Upper lobe of right lung (tissue), 1 donor: ENCODE measurements at regions not wholly inside any gene's neighbourhood (a gene's known extent, or its start where the extent isn't known, plus 50 kb on each side); places are given as distances from the start of the nearest gene placed in this dataset.
"Not testable (repeated sequence)": the region's sequence is repeated elsewhere in the genome, so short reads cannot be mapped to it uniquely, and the experiment has no call there.

ENCODE experiments used
- ATAC-seq: fragments of 200-7000 bp; cut with Tn5 transposase; one replicate; pipeline ENCODE4 v1.9.1; 2020; ENCODE audit warnings: mild to moderate bottlenecking, moderate library complexity
- DNase-seq: peaks from one replicate; pipeline ENCODE4 v3.0.0-alpha.2; 2020
- H3K27ac ChIP-seq: fragments of 200-600 bp; one replicate; pipeline ENCODE4 v1.8.0; 2022
- H3K27me3 ChIP-seq: fragments of 200-600 bp; one replicate; pipeline ENCODE4 v1.8.0; 2022; ENCODE audit warnings: mild to moderate bottlenecking
- H3K36me3 ChIP-seq: fragments of 200-600 bp; one replicate; pipeline ENCODE4 v1.8.0; 2022
- H3K4me1 ChIP-seq: fragments of 200-600 bp; one replicate; pipeline ENCODE4 v1.8.0; 2022
- H3K4me3 ChIP-seq: fragments of 200-600 bp; one replicate; pipeline ENCODE4 v1.8.0; 2022; ENCODE audit warnings: mild to moderate bottlenecking
- H3K9me3 ChIP-seq: fragments of 200-600 bp; one replicate; pipeline ENCODE4 v1.8.0; 2022
- intact Hi-C: fragments of 100-400 bp; cut with DNase I; formaldehyde crosslinking; loops from one replicate; pipeline ENCODE4 v1.11.0; 2022
- TF ChIP-seq, protein P1 (sequence below): fragments of 200-600 bp; IDR thresholded peaks from one replicate; pipeline ENCODE4 v1.8.0; 2022; ENCODE audit warnings: antibody characterized with exemption
- donor health status: DM: no; HTN: yes; CAD: no; lungs with severe emphysema.

DNA sequence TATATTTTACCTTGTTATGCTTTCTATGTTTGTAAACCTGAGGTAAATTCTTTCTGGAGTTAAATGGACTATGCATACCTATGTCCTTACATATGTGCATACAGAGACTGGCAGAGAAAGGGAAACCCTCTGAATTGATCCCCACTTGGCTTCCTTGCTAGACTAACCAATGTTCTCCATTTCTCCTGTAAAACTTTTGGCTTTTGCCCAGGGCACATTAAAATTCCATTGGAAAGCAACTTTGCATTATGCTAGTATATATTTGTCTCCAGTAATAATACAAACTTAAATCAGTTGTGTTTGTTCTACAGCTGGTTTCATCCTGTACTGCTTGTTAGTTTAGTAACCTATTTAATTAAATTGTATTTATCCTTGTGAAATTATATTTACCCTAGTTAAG, 646.0 kb upstream of the MARCKS start:
- TF ChIP-seq, protein P1, sequence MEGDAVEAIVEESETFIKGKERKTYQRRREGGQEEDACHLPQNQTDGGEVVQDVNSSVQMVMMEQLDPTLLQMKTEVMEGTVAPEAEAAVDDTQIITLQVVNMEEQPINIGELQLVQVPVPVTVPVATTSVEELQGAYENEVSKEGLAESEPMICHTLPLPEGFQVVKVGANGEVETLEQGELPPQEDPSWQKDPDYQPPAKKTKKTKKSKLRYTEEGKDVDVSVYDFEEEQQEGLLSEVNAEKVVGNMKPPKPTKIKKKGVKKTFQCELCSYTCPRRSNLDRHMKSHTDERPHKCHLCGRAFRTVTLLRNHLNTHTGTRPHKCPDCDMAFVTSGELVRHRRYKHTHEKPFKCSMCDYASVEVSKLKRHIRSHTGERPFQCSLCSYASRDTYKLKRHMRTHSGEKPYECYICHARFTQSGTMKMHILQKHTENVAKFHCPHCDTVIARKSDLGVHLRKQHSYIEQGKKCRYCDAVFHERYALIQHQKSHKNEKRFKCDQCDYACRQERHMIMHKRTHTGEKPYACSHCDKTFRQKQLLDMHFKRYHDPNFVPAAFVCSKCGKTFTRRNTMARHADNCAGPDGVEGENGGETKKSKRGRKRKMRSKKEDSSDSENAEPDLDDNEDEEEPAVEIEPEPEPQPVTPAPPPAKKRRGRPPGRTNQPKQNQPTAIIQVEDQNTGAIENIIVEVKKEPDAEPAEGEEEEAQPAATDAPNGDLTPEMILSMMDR, result no peak
- no peak for ATAC-seq
- Histone ChIP-seq H3K4me3 (no peak overlapping the region), H3K27me3 (no peaks in the 10 kb centered on the region), H3K27ac (no peak overlapping the region), H3K36me3 (no peaks in the 10 kb centered on the region), H3K4me1 (no peaks in the 10 kb centered on the region), H3K9me3 (no peaks in the 10 kb centered on the region)
- intact Hi-C loops, result no loop called here
- no peak for DNase-seq

DNA sequence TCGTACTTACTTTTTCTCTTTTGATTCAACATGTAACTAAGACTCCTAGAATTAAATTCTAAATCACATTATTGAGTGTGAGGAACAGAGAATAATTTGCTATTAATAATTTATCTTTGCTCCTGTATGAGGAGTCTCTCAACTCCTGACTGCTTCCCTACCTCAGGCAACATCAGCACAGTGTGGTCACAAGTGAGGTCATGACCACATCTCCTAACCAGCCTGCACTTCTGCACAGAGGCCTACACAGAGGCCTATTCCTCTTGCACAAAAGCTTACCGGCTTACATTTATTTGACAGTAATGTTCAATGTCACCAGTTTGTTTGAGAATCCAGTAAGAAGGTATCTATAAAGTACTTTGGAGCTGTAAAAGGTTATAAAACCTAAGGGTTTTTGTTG, 637.4 kb upstream of the MARCKS start:
- no peaks in the 10 kb centered on the region for H3K36me3 ChIP-seq
- TF ChIP-seq, protein P1, result no peak
- H3K27ac ChIP-seq, result no peak overlapping the region
- no peaks in the 10 kb centered on the region for H3K4me1 ChIP-seq
- intact Hi-C loops, result no loop called here
- no peaks in the 10 kb centered on the region for H3K9me3 ChIP-seq
- no peak for DNase-seq
- ATAC-seq, result no peak
- no peaks in the 10 kb centered on the region for H3K27me3 ChIP-seq
- H3K4me3 ChIP-seq, result no peak overlapping the region

DNA sequence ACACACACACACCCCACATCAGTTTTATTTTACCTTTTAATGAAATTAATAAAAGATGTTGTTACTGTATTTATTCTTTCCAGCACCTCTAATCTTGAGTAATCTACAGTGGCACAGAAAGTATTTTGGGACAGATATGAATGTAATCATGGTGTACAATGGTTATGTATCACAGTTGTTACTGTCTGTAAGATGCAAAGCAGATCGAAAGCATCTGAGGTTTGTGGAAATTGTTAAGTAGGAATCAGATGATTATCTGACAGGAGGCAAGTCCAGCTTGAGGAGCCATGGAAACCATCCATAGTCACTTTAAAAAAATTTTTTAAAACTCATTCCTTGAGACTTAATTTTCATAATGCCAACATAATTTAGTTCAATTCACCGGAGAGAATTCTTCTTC, 636.3 kb upstream of the MARCKS start:
- TF ChIP-seq, protein P1, result no peak
- no peaks in the 10 kb centered on the region for H3K4me1 ChIP-seq
- no peaks in the 10 kb centered on the region for H3K36me3 ChIP-seq
- DNase-seq (no peak), ATAC-seq (no peak)
- H3K9me3 ChIP-seq, result no peaks in the 10 kb centered on the region
- H3K4me3 ChIP-seq, result no peak overlapping the region
- intact Hi-C loops, result no loop called here
- H3K27me3 ChIP-seq, result no peaks in the 10 kb centered on the region
- no peak overlapping the region for H3K27ac ChIP-seq

DNA sequence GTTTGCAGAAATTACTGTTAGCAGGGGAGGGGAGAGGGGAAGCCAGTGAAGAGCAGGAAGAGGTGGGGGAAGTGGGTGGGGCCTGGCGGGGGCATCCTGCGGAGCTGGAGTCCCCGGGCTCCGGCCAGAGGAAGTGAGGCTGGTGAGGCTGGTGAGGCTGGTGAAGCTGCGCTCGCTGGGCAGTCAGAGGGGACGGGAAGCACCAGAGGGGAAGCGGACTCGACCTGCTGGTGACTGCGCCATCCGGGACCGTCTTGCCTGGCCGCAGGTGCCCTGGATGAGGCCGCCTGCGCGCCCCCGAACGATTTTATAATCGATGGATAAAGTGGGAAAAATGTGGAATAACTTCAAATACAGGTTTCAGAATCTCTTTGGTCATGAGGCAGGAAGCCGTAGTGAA, 635.3 kb upstream of the MARCKS start:
- TF ChIP-seq, protein P1, result no peak
- Histone ChIP-seq H3K9me3 (no peaks in the 10 kb centered on the region), H3K4me3 (no peak overlapping the region), H3K27me3 (no peaks in the 10 kb centered on the region), H3K4me1 (no peaks in the 10 kb centered on the region), H3K27ac (no peak overlapping the region), H3K36me3 (no peaks in the 10 kb centered on the region)
- DNase-seq (no peak), ATAC-seq (no peak)
- intact Hi-C loops, result no loop called here

DNA sequence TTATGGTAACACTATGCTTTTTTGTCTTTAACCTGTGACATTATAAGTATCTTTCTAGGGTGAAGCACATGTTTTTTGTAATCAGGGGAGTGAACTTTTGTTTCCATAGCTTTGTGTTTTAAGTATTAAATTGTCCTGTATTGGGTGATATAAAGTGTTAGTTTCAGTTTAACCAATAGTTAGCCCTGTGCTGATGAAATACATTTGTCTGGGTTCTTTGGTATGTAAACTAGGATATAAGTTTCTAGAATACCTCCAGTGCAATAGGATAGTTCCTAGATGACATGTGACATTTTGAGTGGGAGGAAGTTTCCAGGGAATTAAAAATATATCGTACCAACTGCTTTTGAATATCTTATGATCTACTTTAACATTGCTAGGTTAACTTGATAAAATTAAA, 611.0 kb upstream of the MARCKS start:
- intact Hi-C loops, result no loop called here
- Histone ChIP-seq H3K27ac (no peak overlapping the region), H3K4me1 (no peaks in the 10 kb centered on the region), H3K4me3 (no peak overlapping the region), H3K9me3 (no peaks in the 10 kb centered on the region), H3K36me3 (no peaks in the 10 kb centered on the region), H3K27me3 (no peaks in the 10 kb centered on the region)
- no peak for ATAC-seq
- TF ChIP-seq, protein P1, result no peak
- no peak for DNase-seq

DNA sequence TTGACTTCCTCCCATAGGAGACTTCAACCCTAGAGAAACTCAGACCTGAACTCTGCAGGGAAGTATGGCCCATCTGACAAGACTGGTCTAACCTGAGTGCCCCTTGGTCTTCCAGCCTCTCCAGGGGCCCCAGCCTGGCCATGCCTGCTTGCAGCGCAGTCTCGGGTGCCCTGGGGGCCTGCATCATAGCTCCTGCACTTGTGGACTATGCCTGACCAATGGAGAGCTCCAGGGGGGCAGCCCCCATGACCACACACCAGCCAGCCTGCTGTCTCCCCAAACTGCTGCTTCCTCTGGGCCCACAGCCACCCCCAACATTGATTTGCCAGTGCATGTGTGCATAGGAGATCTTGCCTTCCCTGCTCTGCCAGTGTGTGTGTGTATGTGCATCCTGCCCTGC, 608.6 kb upstream of the MARCKS start:
- intact Hi-C loops, result no loop called here
- H3K36me3 ChIP-seq, result no peaks in the 10 kb centered on the region
- ATAC-seq, result peak; percentile 21
- no peaks in the 10 kb centered on the region for H3K4me1 ChIP-seq
- no peaks in the 10 kb centered on the region for H3K27me3 ChIP-seq
- H3K4me3 ChIP-seq, result no peak overlapping the region
- no peak overlapping the region for H3K27ac ChIP-seq
- TF ChIP-seq, protein P1, result no peak
- no peaks in the 10 kb centered on the region for H3K9me3 ChIP-seq
- DNase-seq, result no peak

DNA sequence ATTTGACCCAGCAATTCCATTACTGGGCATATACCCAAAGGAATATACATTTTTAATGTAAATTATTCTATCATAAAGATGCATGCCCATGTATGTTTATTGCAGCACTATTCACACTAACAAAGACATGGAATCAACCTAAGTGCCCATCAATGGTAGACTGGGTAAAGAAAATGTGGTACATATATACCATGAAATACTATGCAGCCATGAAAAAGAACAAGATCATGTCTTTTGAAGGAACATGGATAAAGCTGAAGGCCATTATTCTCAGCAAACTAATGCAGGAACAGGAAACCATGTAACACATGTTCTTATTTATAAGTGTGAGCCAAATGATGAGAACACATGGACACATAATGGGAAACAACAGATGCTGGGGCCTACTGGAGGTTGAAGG, 603.0 kb upstream of the MARCKS start:
- intact Hi-C loops, H3K4me1 ChIP-seq, H3K4me3 ChIP-seq, H3K27ac ChIP-seq, ATAC-seq, DNase-seq, H3K9me3 ChIP-seq, H3K36me3 ChIP-seq, H3K27me3 ChIP-seq: not testable (repeated sequence)
